GM12878 (cell line): ENCODE measurements at regions not wholly inside any gene's neighbourhood (a gene's known extent, or its start where the extent isn't known, plus 50 kb on each side); places are given as distances from the start of the nearest gene placed in this dataset.

Source experiments
- ATAC-seq: fragments of 200-7000 bp; cut with Tn5 transposase; 3 replicates; pipeline ENCODE4 v1.9.1; 2020; ENCODE audit warnings: mild to moderate bottlenecking, moderate library complexity
- BruUV-seq: library from RNA; stranded (reverse); fragments of 400-500 nt; replicated peaks from 2 replicates; lab custom pipeline; 2021; lab: Mats Ljungman, UMichigan
- CTCF ChIA-PET: fragments of 300-600 bp; sonication (Branson Sonifier 250); formaldehyde crosslinking; extraction: SDS; loops from one replicate; lab custom pipeline; 2021; ENCODE audit warnings: inconsistent platforms; lab: Yijun Ruan, JAX
- POLR2A ChIA-PET: fragments of 350-600 bp; formaldehyde crosslinking; extraction: SDS; loops from one replicate; lab custom pipeline; 2021; ENCODE audit warnings: inconsistent platforms; lab: Charles Lee
- RAD21 ChIA-PET: fragments of 300-600 bp; sonication (Branson Sonifier 250); formaldehyde crosslinking; loops from one replicate; lab custom pipeline; 2023; ENCODE audit warnings: antibody characterized with exemption; ENCODE audit not compliant: unreplicated experiment; lab: Charles Lee
- SMC1A ChIA-PET: fragments of 300-600 bp; sonication (Branson Sonifier 250); formaldehyde crosslinking; loops from one replicate; lab custom pipeline; 2023; ENCODE audit not compliant: unreplicated experiment, uncharacterized antibody; lab: Charles Lee
- DNase-seq: peaks from one replicate; pipeline ENCODE4 v3.0.0-alpha.2; 2011; ENCODE audit warnings: low read depth, low spot score
- FAIRE-seq: peaks from 3 replicates; lab custom pipeline; 2011; peaks lifted over from hg19 to GRCh38; lab: Jason Lieb, UNC
- H2AFZ ChIP-seq: 2 replicates; pipeline ENCODE4 v1.6.0; 2011; ENCODE audit warnings: low read depth, low read length, control low read depth; ENCODE audit not compliant: control insufficient read depth
- H3K27ac ChIP-seq: 2 replicates; pipeline ENCODE4 v1.5.1; 2011; ENCODE audit warnings: control low read depth; ENCODE audit not compliant: control insufficient read depth, insufficient read depth
- H3K27me3 ChIP-seq, 2 experiments: replicated peaks in 1 of 2; 2 replicates each; pipeline versions ENCODE4 v1.6.0 to v1.6.1; 2011; ENCODE audit warnings: low read length in 1 of 2; ENCODE audit not compliant: control insufficient read depth in 2 of 2, insufficient read depth in 2 of 2
- H3K36me3 ChIP-seq, 2 experiments: 2 replicates each; pipeline ENCODE4 v1.5.1; 2011; ENCODE audit warnings: low read length in 1 of 2; ENCODE audit not compliant: control insufficient read depth in 2 of 2, insufficient read depth in 2 of 2
- H3K4me1 ChIP-seq: 2 replicates; pipeline ENCODE4 v1.6.1; 2011; ENCODE audit warnings: mild to moderate bottlenecking, low read length, moderate library complexity, mixed read lengths; ENCODE audit not compliant: control insufficient read depth, insufficient read depth
- H3K4me2 ChIP-seq: 2 replicates; pipeline ENCODE4 v1.6.0; 2011; ENCODE audit warnings: control low read depth; ENCODE audit not compliant: control insufficient read depth, insufficient read depth
- H3K4me3 ChIP-seq: fragments of 200-600 bp; sonication (generic); 2 replicates; pipeline ENCODE4 v1.5.1; 2016
- H3K79me2 ChIP-seq: 2 replicates; pipeline ENCODE4 v1.6.0; 2011; ENCODE audit warnings: low read length; ENCODE audit not compliant: control insufficient read depth, insufficient read depth
- H3K9ac ChIP-seq: 2 replicates; pipeline ENCODE4 v1.8.0; 2011; ENCODE audit warnings: low read length, control low read depth, mixed read lengths; ENCODE audit not compliant: control insufficient read depth, insufficient read depth
- H3K9me3 ChIP-seq: replicated peaks from 3 replicates; pipeline ENCODE4 v1.5.1; 2011; ENCODE audit warnings: mild to moderate bottlenecking, low read length; ENCODE audit not compliant: control insufficient read depth, insufficient read depth
- H4K20me1 ChIP-seq: 2 replicates; pipeline ENCODE4 v1.6.0; 2011; ENCODE audit not compliant: control insufficient read depth, insufficient read depth
- DPF2 ChIP-seq: fragments of 450-650 bp; IDR thresholded peaks from 2 replicates; pipeline ENCODE4 v1.6.1; 2017; ENCODE audit warnings: mild to moderate bottlenecking
- JUND ChIP-seq: IDR thresholded peaks from 2 replicates; pipeline ENCODE4 v1.6.1; 2012; ENCODE audit warnings: low read depth, mild to moderate bottlenecking, low read length, improper control_type of control experiment, moderate library complexity
- MTA2 ChIP-seq: fragments of 450-650 bp; IDR thresholded peaks from 2 replicates; pipeline ENCODE4 v1.6.1; 2016; ENCODE audit warnings: low read depth, mild to moderate bottlenecking, moderate library complexity
- MTA3 ChIP-seq: IDR thresholded peaks from 2 replicates; pipeline ENCODE4 v1.6.1; 2012; ENCODE audit warnings: low read length, inconsistent platforms, borderline replicate concordance
- MYC ChIP-seq: IDR thresholded peaks from 2 replicates; pipeline ENCODE4 v1.6.1; 2011; ENCODE audit warnings: mild to moderate bottlenecking, low read length, moderate library complexity, inconsistent platforms; ENCODE audit not compliant: insufficient read depth, insufficient replicate concordance, insufficient read length, severe bottlenecking
- POLR2AphosphoS2 ChIP-seq: IDR thresholded peaks from 2 replicates; pipeline ENCODE4 v1.6.1; 2011; ENCODE audit warnings: low read depth, mild to moderate bottlenecking, low read length, improper control_type of control experiment, moderate library complexity
- YBX1 ChIP-seq: fragments of 450-650 bp; IDR thresholded peaks from 2 replicates; pipeline ENCODE4 v1.6.1; 2016; ENCODE audit warnings: antibody characterized with exemption
- WGBS: methylation state at CpG from one replicate; pipeline ENCODE4 v1.1.6; 2016; ENCODE audit warnings: low lambda C conversion rate; ENCODE audit not compliant: insufficient replicate concordance, insufficient coverage; ENCODE audit errors: missing lambda C conversion rate; 5-methylcytosine and 5-hydroxymethylcytosine counted together
- in situ Hi-C: fragments of 300-500 bp; cut with MboI; formaldehyde crosslinking; loops from 9 replicates; pipeline ENCODE4 v1.14.3; 2018; ENCODE audit warnings: mixed read lengths
- intact Hi-C: fragments of 100-400 bp; cut with micrococcal nuclease; formaldehyde crosslinking; loops from one replicate; pipeline ENCODE4 v1.14.2; 2022; ENCODE audit not compliant: unreplicated experiment
- TF ChIP-seq, protein P1 (sequence below): fragments of 450-650 bp; IDR thresholded peaks from 2 replicates; pipeline ENCODE4 v1.6.1; 2017; ENCODE audit warnings: antibody characterized with exemption, mild to moderate bottlenecking, moderate library complexity
- TF ChIP-seq, protein P2 (sequence below): fragments of 450-650 bp; formaldehyde crosslinking; IDR thresholded peaks from 2 replicates; pipeline ENCODE4 v1.5.0; 2022; ENCODE audit warnings: mild to moderate bottlenecking, missing genetic modification characterization
- TF ChIP-seq, protein P3 (sequence below): fragments of 450-650 bp; IDR thresholded peaks from 2 replicates; pipeline ENCODE4 v1.6.1; 2017; ENCODE audit warnings: mild to moderate bottlenecking, moderate library complexity
- TF ChIP-seq, protein P4 (sequence below): IDR thresholded peaks from 2 replicates; pipeline ENCODE4 v1.6.1; 2011; ENCODE audit warnings: borderline replicate concordance, low read depth, mild to moderate bottlenecking, moderate library complexity, mixed read lengths, low read length; ENCODE audit not compliant: insufficient read depth; ENCODE audit errors: extremely low read length
- TF ChIP-seq, protein P5 (sequence below): IDR thresholded peaks from 2 replicates; pipeline ENCODE4 v1.6.1; 2011; ENCODE audit warnings: low read depth, low read length, improper control_type of control experiment, borderline replicate concordance

DNA sequence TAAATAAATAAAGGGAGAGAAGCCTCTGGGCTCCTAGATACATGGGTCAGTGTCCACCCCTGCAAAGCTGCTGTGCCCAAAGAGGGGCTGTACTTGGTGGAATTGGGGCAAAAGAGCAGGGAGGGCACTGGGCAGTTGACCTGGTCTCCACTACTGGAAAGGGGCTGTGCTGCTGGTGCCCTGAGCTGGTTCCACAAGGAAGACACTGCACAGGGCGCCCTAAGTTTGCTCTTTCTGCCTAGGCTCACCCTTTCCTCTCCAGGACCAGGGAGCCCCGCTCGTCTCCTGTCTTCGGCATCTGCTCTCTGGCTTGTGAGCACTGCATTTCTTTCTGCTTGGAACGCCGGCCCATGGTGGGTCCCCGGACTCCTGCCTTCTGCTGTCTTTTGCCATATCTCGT is 161.9 kb downstream of the SEC14L1 start:
- no peak for FAIRE-seq
- no peak for DNase-seq
- Histone ChIP-seq H3K4me2 (no peak overlapping the region), H2AFZ (no peak overlapping the region), H3K79me2 (no peaks in the 10 kb centered on the region), H4K20me1 (peaks cover 3% of the 10 kb centered on the region; the same call in 1 of the 2 replicates), H3K9ac (no peak overlapping the region), H3K4me1 (no peaks in the 10 kb centered on the region), H3K27ac (no peak overlapping the region), H3K27me3 (no peaks in the 10 kb centered on the region), H3K4me3 (no peak overlapping the region), H3K36me3 (no peaks in the 10 kb centered on the region; a peak in 1 of 4 replicates), H3K9me3 (no peaks in the 10 kb centered on the region)
- ChIA-PET SMC1A (no interaction called here), RAD21 (no interaction called here), POLR2A (no interaction called here), CTCF (no interaction called here)
- in situ Hi-C loops (no loop called here), intact Hi-C loops (no loop called here)
- no peak for ATAC-seq
- TF ChIP-seq, protein P1, sequence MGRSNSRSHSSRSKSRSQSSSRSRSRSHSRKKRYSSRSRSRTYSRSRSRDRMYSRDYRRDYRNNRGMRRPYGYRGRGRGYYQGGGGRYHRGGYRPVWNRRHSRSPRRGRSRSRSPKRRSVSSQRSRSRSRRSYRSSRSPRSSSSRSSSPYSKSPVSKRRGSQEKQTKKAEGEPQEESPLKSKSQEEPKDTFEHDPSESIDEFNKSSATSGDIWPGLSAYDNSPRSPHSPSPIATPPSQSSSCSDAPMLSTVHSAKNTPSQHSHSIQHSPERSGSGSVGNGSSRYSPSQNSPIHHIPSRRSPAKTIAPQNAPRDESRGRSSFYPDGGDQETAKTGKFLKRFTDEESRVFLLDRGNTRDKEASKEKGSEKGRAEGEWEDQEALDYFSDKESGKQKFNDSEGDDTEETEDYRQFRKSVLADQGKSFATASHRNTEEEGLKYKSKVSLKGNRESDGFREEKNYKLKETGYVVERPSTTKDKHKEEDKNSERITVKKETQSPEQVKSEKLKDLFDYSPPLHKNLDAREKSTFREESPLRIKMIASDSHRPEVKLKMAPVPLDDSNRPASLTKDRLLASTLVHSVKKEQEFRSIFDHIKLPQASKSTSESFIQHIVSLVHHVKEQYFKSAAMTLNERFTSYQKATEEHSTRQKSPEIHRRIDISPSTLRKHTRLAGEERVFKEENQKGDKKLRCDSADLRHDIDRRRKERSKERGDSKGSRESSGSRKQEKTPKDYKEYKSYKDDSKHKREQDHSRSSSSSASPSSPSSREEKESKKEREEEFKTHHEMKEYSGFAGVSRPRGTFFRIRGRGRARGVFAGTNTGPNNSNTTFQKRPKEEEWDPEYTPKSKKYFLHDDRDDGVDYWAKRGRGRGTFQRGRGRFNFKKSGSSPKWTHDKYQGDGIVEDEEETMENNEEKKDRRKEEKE: no peak
- TF ChIP-seq, protein P2, sequence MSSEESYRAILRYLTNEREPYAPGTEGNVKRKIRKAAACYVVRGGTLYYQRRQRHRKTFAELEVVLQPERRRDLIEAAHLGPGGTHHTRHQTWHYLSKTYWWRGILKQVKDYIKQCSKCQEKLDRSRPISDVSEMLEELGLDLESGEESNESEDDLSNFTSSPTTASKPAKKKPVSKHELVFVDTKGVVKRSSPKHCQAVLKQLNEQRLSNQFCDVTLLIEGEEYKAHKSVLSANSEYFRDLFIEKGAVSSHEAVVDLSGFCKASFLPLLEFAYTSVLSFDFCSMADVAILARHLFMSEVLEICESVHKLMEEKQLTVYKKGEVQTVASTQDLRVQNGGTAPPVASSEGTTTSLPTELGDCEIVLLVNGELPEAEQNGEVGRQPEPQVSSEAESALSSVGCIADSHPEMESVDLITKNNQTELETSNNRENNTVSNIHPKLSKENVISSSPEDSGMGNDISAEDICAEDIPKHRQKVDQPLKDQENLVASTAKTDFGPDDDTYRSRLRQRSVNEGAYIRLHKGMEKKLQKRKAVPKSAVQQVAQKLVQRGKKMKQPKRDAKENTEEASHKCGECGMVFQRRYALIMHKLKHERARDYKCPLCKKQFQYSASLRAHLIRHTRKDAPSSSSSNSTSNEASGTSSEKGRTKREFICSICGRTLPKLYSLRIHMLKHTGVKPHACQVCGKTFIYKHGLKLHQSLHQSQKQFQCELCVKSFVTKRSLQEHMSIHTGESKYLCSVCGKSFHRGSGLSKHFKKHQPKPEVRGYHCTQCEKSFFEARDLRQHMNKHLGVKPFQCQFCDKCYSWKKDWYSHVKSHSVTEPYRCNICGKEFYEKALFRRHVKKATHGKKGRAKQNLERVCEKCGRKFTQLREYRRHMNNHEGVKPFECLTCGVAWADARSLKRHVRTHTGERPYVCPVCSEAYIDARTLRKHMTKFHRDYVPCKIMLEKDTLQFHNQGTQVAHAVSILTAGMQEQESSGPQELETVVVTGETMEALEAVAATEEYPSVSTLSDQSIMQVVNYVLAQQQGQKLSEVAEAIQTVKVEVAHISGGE (CRISPR knock-in tag): no peak
- TF ChIP-seq MTA2 (no peak), JUND (no peak), YBX1 (no peak), MTA3 (no peak), POLR2AphosphoS2 (no peak), DPF2 (no peak), MYC (no peak)
- TF ChIP-seq, protein P3, sequence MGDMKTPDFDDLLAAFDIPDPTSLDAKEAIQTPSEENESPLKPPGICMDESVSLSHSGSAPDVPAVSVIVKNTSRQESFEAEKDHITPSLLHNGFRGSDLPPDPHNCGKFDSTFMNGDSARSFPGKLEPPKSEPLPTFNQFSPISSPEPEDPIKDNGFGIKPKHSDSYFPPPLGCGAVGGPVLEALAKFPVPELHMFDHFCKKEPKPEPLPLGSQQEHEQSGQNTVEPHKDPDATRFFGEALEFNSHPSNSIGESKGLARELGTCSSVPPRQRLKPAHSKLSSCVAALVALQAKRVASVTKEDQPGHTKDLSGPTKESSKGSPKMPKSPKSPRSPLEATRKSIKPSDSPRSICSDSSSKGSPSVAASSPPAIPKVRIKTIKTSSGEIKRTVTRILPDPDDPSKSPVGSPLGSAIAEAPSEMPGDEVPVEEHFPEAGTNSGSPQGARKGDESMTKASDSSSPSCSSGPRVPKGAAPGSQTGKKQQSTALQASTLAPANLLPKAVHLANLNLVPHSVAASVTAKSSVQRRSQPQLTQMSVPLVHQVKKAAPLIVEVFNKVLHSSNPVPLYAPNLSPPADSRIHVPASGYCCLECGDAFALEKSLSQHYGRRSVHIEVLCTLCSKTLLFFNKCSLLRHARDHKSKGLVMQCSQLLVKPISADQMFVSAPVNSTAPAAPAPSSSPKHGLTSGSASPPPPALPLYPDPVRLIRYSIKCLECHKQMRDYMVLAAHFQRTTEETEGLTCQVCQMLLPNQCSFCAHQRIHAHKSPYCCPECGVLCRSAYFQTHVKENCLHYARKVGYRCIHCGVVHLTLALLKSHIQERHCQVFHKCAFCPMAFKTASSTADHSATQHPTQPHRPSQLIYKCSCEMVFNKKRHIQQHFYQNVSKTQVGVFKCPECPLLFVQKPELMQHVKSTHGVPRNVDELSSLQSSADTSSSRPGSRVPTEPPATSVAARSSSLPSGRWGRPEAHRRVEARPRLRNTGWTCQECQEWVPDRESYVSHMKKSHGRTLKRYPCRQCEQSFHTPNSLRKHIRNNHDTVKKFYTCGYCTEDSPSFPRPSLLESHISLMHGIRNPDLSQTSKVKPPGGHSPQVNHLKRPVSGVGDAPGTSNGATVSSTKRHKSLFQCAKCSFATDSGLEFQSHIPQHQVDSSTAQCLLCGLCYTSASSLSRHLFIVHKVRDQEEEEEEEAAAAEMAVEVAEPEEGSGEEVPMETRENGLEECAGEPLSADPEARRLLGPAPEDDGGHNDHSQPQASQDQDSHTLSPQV: no peak
- TF ChIP-seq, protein P4, sequence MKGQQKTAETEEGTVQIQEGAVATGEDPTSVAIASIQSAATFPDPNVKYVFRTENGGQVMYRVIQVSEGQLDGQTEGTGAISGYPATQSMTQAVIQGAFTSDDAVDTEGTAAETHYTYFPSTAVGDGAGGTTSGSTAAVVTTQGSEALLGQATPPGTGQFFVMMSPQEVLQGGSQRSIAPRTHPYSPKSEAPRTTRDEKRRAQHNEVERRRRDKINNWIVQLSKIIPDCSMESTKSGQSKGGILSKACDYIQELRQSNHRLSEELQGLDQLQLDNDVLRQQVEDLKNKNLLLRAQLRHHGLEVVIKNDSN: no peak
- TF ChIP-seq, protein P5, sequence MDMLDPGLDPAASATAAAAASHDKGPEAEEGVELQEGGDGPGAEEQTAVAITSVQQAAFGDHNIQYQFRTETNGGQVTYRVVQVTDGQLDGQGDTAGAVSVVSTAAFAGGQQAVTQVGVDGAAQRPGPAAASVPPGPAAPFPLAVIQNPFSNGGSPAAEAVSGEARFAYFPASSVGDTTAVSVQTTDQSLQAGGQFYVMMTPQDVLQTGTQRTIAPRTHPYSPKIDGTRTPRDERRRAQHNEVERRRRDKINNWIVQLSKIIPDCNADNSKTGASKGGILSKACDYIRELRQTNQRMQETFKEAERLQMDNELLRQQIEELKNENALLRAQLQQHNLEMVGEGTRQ: no peak
- BruUV-seq: no TSS peak
- WGBS: 83% methylated on average over 8 of the region's 8 CpGs
